SK-N-SH (cell line): ENCODE measurements at regions not wholly inside any gene's neighbourhood (a gene's known extent, or its start where the extent isn't known, plus 50 kb on each side); places are given as distances from the start of the nearest gene placed in this dataset.

Experiments used
- CTCF ChIP-seq: fragments of 200-600 bp; sonication (generic); IDR thresholded peaks from 2 replicates; pipeline ENCODE4 v1.6.1; 2017; ENCODE audit warnings: antibody characterized with exemption, mild to moderate bottlenecking, moderate library complexity
- POLR2AphosphoS5 ChIP-seq: IDR thresholded peaks from 2 replicates; pipeline ENCODE4 v1.6.1; 2012; ENCODE audit warnings: low read depth, low read length
- RFX5 ChIP-seq: IDR thresholded peaks from 2 replicates; pipeline ENCODE4 v1.6.1; 2012; ENCODE audit warnings: mild to moderate bottlenecking, improper control_type of control experiment, low read length
- SIN3A ChIP-seq: IDR thresholded peaks from 2 replicates; pipeline ENCODE4 v1.6.1; 2012; ENCODE audit warnings: low read depth, mild to moderate bottlenecking, low read length, moderate library complexity, borderline replicate concordance
- YY1 ChIP-seq: IDR thresholded peaks from 2 replicates; pipeline ENCODE4 v1.4.0; 2012; ENCODE audit warnings: low read depth, mild to moderate bottlenecking
- ZBTB33 ChIP-seq: IDR thresholded peaks from 2 replicates; pipeline ENCODE4 v1.4.0; 2012; ENCODE audit warnings: low read depth, borderline replicate concordance

GRCh38 chr1:177441281-177441680 lies 270.5 kb downstream of the BRINP2 start:
- TF ChIP-seq CTCF (no peak), YY1 (no peak), ZBTB33 (no peak), SIN3A (no peak), RFX5 (no peak), POLR2AphosphoS5 (no peak)
